ENCODE measurements at regions not wholly inside any gene's neighbourhood (a gene's known extent, or its start where the extent isn't known, plus 50 kb on each side); places are given as distances from the start of the nearest gene placed in this dataset.

GRCh38 chr14:95033031-95033430, 124.3 kb downstream of the DICER1 start:
- ChIA-PET POLR2A (no interaction called here), SMC1A (ENCODE audit: uncharacterized antibody, unreplicated experiment) (no interaction called here), CTCF (no interaction called here), RAD21 (ENCODE audit: unreplicated experiment) (no interaction called here)
- H3K9me3 ChIP-seq (replicated peaks; ENCODE audit: control insufficient read depth, insufficient read depth, low read length) = no peaks in the 10 kb centered on the region
- no peaks in the 10 kb centered on the region for H4K20me1 ChIP-seq (ENCODE audit: control insufficient read depth, insufficient read depth)
- H3K4me1 ChIP-seq (ENCODE audit: control insufficient read depth, insufficient read depth, low read length) = peaks cover 5% of the 10 kb centered on the region
- no peak overlapping the region for H2AFZ ChIP-seq (ENCODE audit: control insufficient read depth, low read depth, low read length)
- ATAC-seq (no peak), DNase-seq (ENCODE audit: low read depth, low spot score) (no peak), FAIRE-seq (no peak)
- no peak overlapping the region for H3K27ac ChIP-seq (ENCODE audit: control insufficient read depth, insufficient read depth)
- in situ Hi-C loops (cut with MboI) (no loop called here), intact Hi-C loops (cut with micrococcal nuclease; ENCODE audit: unreplicated experiment) (no loop called here)
- no peaks in the 10 kb centered on the region for H3K36me3 ChIP-seq (ENCODE audit: control insufficient read depth in 2 of 2, insufficient read depth in 2 of 2, low read length in 1 of 2)
- no peak overlapping the region for H3K4me3 ChIP-seq
- no peak overlapping the region for H3K9ac ChIP-seq (ENCODE audit: control insufficient read depth, insufficient read depth, low read length)
- no TSS peak for BruUV-seq (replicated peaks)
- H3K27me3 ChIP-seq (replicated peaks in 1 of 2; ENCODE audit: control insufficient read depth in 2 of 2, insufficient read depth in 2 of 2, low read length in 1 of 2) = no peaks in the 10 kb centered on the region
- 30% methylated on average over 4 of the region's 4 CpGs for WGBS (ENCODE audit: insufficient coverage, insufficient replicate concordance, low lambda C conversion rate, missing lambda C conversion rate)
- no peak overlapping the region for H3K4me2 ChIP-seq (ENCODE audit: control insufficient read depth, insufficient read depth)
- no peaks in the 10 kb centered on the region for H3K79me2 ChIP-seq (ENCODE audit: control insufficient read depth, insufficient read depth, low read length)
- TF ChIP-seq YY1 (IDR thresholded peaks at IDR 0.05; ENCODE audit: low read depth, low read length) (no peak), PBX3 (IDR thresholded peaks at IDR 0.05; ENCODE audit: insufficient replicate concordance, low read depth, low read length) (no peak), EED (IDR thresholded peaks at IDR 0.05; ENCODE audit: low read depth) (no peak), E2F4 (IDR thresholded peaks at IDR 0.05; ENCODE audit: low read depth, low read length) (no peak), RB1 (IDR thresholded peaks at IDR 0.05; ENCODE audit: borderline replicate concordance) (no peak), ZNF687 (IDR thresholded peaks at IDR 0.05) (no peak), REST (IDR thresholded peaks at IDR 0.05; ENCODE audit: low read depth, low read length) (no peak), MXI1 (IDR thresholded peaks at IDR 0.05; ENCODE audit: low read depth, low read length) (no peak), IKZF1 (conservative IDR thresholded peaks at IDR 0.05) (no peak), TAF1 (IDR thresholded peaks at IDR 0.05; ENCODE audit: borderline replicate concordance, low read depth, low read length) (no peak), ZBTB40 (IDR thresholded peaks at IDR 0.05; ENCODE audit: borderline replicate concordance) (no peak)

Data from GM12878 (cell line).